Neural cell (in vitro differentiated cells): ENCODE measurements at regions not wholly inside any gene's neighbourhood (a gene's known extent, or its start where the extent isn't known, plus 50 kb on each side); places are given as distances from the start of the nearest gene placed in this dataset.

Source experiments
- EZH2 ChIP-seq: fragments of 200-600, 300-800 bp; shearing (Covaris generic), sonication (generic); IDR thresholded peaks from 2 replicates; pipeline ENCODE4 v1.6.1; 2014; ENCODE audit warnings: antibody characterized with exemption, low read length, borderline replicate concordance, mild to moderate bottlenecking; ENCODE audit not compliant: insufficient read depth, poor library complexity, severe bottlenecking
- POLR2AphosphoS5 ChIP-seq: IDR thresholded peaks from 2 replicates; pipeline ENCODE4 v1.6.1; 2012
- SMC3 ChIP-seq: fragments of 450-650 bp; conservative IDR thresholded peaks from 2 replicates; pipeline ENCODE4 v1.6.1; 2014; ENCODE audit warnings: antibody characterized with exemption, mild to moderate bottlenecking, moderate library complexity; ENCODE audit not compliant: poor library complexity
- TF ChIP-seq, protein P1 (sequence below): fragments of 450-650 bp; IDR thresholded peaks from 2 replicates; pipeline ENCODE4 v1.5.1; 2014; ENCODE audit warnings: antibody characterized with exemption, mild to moderate bottlenecking, moderate library complexity; ENCODE audit not compliant: poor library complexity, severe bottlenecking
- TF ChIP-seq, protein P2 (sequence below): IDR thresholded peaks from 2 replicates; pipeline ENCODE4 v1.6.1; 2012; ENCODE audit warnings: borderline replicate concordance

DNA sequence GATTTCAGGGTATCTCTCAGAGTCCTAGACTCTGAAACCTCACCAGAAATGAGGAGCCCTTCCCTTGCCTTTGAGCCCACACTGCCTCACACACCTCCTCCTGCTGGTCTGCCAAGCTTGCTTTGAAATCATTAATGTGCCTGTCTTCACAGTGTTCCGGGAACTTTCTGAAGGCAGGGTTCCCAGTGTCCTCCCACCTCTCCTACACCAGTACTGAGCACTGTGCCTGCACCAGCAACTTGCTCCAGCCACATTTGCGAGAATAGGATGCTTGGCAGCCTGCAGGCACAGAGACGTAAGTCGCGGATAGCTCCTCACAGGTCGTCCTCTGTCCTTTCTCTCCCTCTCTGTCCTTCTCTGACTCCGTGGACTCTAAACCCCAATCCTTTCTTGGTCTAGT, 408.4 kb upstream of the EEF2KMT start:
- TF ChIP-seq, protein P1, sequence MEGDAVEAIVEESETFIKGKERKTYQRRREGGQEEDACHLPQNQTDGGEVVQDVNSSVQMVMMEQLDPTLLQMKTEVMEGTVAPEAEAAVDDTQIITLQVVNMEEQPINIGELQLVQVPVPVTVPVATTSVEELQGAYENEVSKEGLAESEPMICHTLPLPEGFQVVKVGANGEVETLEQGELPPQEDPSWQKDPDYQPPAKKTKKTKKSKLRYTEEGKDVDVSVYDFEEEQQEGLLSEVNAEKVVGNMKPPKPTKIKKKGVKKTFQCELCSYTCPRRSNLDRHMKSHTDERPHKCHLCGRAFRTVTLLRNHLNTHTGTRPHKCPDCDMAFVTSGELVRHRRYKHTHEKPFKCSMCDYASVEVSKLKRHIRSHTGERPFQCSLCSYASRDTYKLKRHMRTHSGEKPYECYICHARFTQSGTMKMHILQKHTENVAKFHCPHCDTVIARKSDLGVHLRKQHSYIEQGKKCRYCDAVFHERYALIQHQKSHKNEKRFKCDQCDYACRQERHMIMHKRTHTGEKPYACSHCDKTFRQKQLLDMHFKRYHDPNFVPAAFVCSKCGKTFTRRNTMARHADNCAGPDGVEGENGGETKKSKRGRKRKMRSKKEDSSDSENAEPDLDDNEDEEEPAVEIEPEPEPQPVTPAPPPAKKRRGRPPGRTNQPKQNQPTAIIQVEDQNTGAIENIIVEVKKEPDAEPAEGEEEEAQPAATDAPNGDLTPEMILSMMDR: no peak
- no peak for TF ChIP-seq POLR2AphosphoS5
- TF ChIP-seq, protein P2, sequence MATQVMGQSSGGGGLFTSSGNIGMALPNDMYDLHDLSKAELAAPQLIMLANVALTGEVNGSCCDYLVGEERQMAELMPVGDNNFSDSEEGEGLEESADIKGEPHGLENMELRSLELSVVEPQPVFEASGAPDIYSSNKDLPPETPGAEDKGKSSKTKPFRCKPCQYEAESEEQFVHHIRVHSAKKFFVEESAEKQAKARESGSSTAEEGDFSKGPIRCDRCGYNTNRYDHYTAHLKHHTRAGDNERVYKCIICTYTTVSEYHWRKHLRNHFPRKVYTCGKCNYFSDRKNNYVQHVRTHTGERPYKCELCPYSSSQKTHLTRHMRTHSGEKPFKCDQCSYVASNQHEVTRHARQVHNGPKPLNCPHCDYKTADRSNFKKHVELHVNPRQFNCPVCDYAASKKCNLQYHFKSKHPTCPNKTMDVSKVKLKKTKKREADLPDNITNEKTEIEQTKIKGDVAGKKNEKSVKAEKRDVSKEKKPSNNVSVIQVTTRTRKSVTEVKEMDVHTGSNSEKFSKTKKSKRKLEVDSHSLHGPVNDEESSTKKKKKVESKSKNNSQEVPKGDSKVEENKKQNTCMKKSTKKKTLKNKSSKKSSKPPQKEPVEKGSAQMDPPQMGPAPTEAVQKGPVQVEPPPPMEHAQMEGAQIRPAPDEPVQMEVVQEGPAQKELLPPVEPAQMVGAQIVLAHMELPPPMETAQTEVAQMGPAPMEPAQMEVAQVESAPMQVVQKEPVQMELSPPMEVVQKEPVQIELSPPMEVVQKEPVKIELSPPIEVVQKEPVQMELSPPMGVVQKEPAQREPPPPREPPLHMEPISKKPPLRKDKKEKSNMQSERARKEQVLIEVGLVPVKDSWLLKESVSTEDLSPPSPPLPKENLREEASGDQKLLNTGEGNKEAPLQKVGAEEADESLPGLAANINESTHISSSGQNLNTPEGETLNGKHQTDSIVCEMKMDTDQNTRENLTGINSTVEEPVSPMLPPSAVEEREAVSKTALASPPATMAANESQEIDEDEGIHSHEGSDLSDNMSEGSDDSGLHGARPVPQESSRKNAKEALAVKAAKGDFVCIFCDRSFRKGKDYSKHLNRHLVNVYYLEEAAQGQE: no peak
- no peak for TF ChIP-seq SMC3
- TF ChIP-seq EZH2: no peak
